Keratinocyte (primary cell): ENCODE measurements at regions not wholly inside any gene's neighbourhood (a gene's known extent, or its start where the extent isn't known, plus 50 kb on each side); places are given as distances from the start of the nearest gene placed in this dataset.

Experiments
- DNase-seq: peaks from one replicate; pipeline ENCODE4 v3.0.0-alpha.2; 2011; ENCODE audit warnings: low read depth, missing footprints, low spot score
- FAIRE-seq: peaks from 2 replicates; lab custom pipeline; 2011; peaks lifted over from hg19 to GRCh38; lab: Jason Lieb, UNC
- H2AFZ ChIP-seq: 2 replicates; pipeline ENCODE4 v1.6.0; 2012; ENCODE audit warnings: low read length, control low read depth, inconsistent platforms; ENCODE audit not compliant: control insufficient read depth
- H3K27ac ChIP-seq: 2 replicates; pipeline ENCODE4 v1.5.1; 2011; ENCODE audit warnings: low read length; ENCODE audit not compliant: control insufficient read depth, insufficient read depth
- H3K27me3 ChIP-seq: 3 replicates; pipeline ENCODE4 v1.6.0; 2011; ENCODE audit warnings: low read length; ENCODE audit not compliant: control insufficient read depth, insufficient read depth; ENCODE audit errors: extremely low read depth
- H3K36me3 ChIP-seq, 2 experiments: 2 replicates in 1 of 2; 3 replicates in 1 of 2; pipeline ENCODE4 v1.5.1; 2011; ENCODE audit warnings: low read length in 2 of 2, mild to moderate bottlenecking in 1 of 2; ENCODE audit not compliant: control insufficient read depth in 2 of 2, insufficient read depth in 2 of 2; ENCODE audit errors: extremely low read depth in 1 of 2
- H3K4me1 ChIP-seq: 3 replicates; pipeline ENCODE4 v1.5.1; 2011; ENCODE audit warnings: low read length; ENCODE audit not compliant: control insufficient read depth, insufficient read depth; ENCODE audit errors: extremely low read depth
- H3K4me2 ChIP-seq: 3 replicates; pipeline ENCODE4 v1.6.0; 2011; ENCODE audit warnings: low read depth, low read length; ENCODE audit not compliant: control insufficient read depth, insufficient read depth; ENCODE audit errors: extremely low read depth
- H3K4me3 ChIP-seq, 3 experiments: fragments of 200-600 bp in 1 of 3; sonication (generic) in 1 of 3; 2 replicates in 2 of 3; 3 replicates in 1 of 3; pipeline ENCODE4 v1.5.1; 2011 to 2016; ENCODE audit warnings: low read length in 3 of 3, mild to moderate bottlenecking in 3 of 3, control low read depth in 2 of 3, inconsistent platforms in 1 of 3, low read depth in 1 of 3, mixed read lengths in 1 of 3, mixed run types in 1 of 3, moderate library complexity in 1 of 3; ENCODE audit not compliant: control insufficient read depth in 2 of 3, insufficient read depth in 2 of 3; ENCODE audit errors: extremely low read depth in 1 of 3
- H3K79me2 ChIP-seq: 2 replicates; pipeline ENCODE4 v1.6.0; 2012; ENCODE audit warnings: low read length; ENCODE audit not compliant: control insufficient read depth, insufficient read depth
- H3K9ac ChIP-seq: 3 replicates; pipeline ENCODE4 v1.6.0; 2011; ENCODE audit warnings: low read length; ENCODE audit not compliant: control insufficient read depth, insufficient read depth; ENCODE audit errors: extremely low read depth
- H3K9me1 ChIP-seq: 3 replicates; pipeline ENCODE4 v1.6.0; 2011; ENCODE audit warnings: low read length; ENCODE audit not compliant: control insufficient read depth, insufficient read depth; ENCODE audit errors: extremely low read depth
- H3K9me3 ChIP-seq: 2 replicates; pipeline ENCODE4 v1.5.1; 2012; ENCODE audit warnings: low read depth, low read length; ENCODE audit not compliant: control insufficient read depth
- H4K20me1 ChIP-seq: 3 replicates; pipeline ENCODE4 v1.6.0; 2011; ENCODE audit warnings: low read length; ENCODE audit not compliant: control insufficient read depth, insufficient read depth; ENCODE audit errors: extremely low read depth
- EZH2 ChIP-seq: IDR thresholded peaks from one replicate; pipeline ENCODE4 v1.6.1; 2012; ENCODE audit warnings: inconsistent platforms, mild to moderate bottlenecking, low read length, moderate library complexity
- dilution Hi-C: fragments of 300-500 bp; cut with MboI; formaldehyde crosslinking; loops from one replicate; pipeline ENCODE4 v1.7.0; 2020; ENCODE audit warnings: low sequenced_read_pairs; ENCODE audit not compliant: extremely low pct_ligation_motif_present
- TF ChIP-seq, protein P1 (sequence below), 3 experiments: IDR thresholded peaks in 1 of 3; conservative IDR thresholded peaks in 1 of 3; optimal IDR thresholded peaks in 1 of 3; 2 replicates in 2 of 3; 3 replicates in 1 of 3; pipeline versions ENCODE3 to v1.5.1; 2011; ENCODE audit warnings: low read length in 3 of 3, mild to moderate bottlenecking in 3 of 3, moderate library complexity in 2 of 3, control low read depth in 1 of 3, inconsistent platforms in 1 of 3; ENCODE audit not compliant: insufficient read depth in 2 of 3; ENCODE audit errors: extremely low read depth in 1 of 3

DNA sequence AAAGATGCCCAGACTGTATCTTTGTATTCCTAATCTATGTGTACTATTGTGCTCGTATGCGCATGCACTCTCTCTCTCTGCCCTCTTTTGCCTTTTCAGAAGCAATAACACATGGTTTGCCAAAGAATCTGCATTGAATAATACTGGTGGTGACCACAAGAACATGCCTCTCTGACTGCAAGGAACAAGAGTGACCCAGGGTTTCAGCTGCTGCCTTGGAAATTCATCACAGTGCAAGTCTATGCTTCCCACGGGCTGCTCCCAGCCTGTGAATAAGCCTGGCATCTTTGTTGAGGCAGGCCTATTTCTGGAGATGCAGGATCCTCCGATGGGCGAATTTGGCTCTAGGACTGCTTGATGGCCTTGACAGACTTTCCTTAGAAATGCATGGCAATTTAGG lies 689.4 kb upstream of the FANCL start:
- DNase-seq = no peak
- no peak overlapping the region for H3K9ac ChIP-seq
- no peak overlapping the region for H3K4me3 ChIP-seq
- no peak overlapping the region for H3K27ac ChIP-seq
- TF ChIP-seq, protein P1, sequence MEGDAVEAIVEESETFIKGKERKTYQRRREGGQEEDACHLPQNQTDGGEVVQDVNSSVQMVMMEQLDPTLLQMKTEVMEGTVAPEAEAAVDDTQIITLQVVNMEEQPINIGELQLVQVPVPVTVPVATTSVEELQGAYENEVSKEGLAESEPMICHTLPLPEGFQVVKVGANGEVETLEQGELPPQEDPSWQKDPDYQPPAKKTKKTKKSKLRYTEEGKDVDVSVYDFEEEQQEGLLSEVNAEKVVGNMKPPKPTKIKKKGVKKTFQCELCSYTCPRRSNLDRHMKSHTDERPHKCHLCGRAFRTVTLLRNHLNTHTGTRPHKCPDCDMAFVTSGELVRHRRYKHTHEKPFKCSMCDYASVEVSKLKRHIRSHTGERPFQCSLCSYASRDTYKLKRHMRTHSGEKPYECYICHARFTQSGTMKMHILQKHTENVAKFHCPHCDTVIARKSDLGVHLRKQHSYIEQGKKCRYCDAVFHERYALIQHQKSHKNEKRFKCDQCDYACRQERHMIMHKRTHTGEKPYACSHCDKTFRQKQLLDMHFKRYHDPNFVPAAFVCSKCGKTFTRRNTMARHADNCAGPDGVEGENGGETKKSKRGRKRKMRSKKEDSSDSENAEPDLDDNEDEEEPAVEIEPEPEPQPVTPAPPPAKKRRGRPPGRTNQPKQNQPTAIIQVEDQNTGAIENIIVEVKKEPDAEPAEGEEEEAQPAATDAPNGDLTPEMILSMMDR (optimal IDR thresholded peaks at IDR 0.05 in 1 of 3, IDR thresholded peaks at IDR 0.05 in 1 of 3, conservative IDR thresholded peaks at IDR 0.05 in 1 of 3; ENCODE audit: extremely low read depth in 1 of 3, insufficient read depth in 2 of 3, low read length in 3 of 3) = no peak
- TF ChIP-seq EZH2 = no peak
- no peaks in the 10 kb centered on the region for H3K4me1 ChIP-seq
- H3K27me3 ChIP-seq = no peaks in the 10 kb centered on the region
- H4K20me1 ChIP-seq = no peaks in the 10 kb centered on the region
- no peaks in the 10 kb centered on the region for H3K9me3 ChIP-seq
- H2AFZ ChIP-seq = no peak overlapping the region
- dilution Hi-C loops = no loop called here
- no peaks in the 10 kb centered on the region for H3K9me1 ChIP-seq
- H3K4me2 ChIP-seq = no peak overlapping the region
- H3K79me2 ChIP-seq = no peaks in the 10 kb centered on the region
- FAIRE-seq = no peak
- H3K36me3 ChIP-seq = no peaks in the 10 kb centered on the region

DNA sequence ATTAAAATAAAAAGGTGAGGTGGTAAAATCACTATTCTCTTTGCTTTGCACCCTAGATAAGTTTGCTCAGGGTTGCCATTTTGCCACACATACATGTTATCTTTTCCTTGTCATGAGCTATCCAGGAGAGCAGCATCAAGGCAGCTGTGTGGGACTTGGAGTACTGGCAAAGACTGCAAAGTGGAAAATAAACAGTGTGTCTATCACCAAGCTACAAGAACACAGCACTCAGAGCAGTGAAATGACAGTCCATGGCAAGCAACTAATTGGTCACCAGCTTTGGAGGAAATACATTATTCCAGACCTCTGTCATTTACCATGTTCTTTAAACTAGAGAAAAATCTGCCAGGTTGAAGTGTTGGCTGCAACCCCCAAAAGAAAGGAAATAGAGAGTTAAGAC lies 687.8 kb upstream of the FANCL start:
- no peak overlapping the region for H3K27ac ChIP-seq
- DNase-seq (no peak), FAIRE-seq (no peak)
- dilution Hi-C loops = no loop called here
- no peak overlapping the region for H3K4me3 ChIP-seq
- H3K9me3 ChIP-seq = no peaks in the 10 kb centered on the region
- H2AFZ ChIP-seq = no peak overlapping the region
- no peaks in the 10 kb centered on the region for H3K27me3 ChIP-seq
- H4K20me1 ChIP-seq = no peaks in the 10 kb centered on the region
- H3K9ac ChIP-seq = no peak overlapping the region
- no peaks in the 10 kb centered on the region for H3K79me2 ChIP-seq
- no peaks in the 10 kb centered on the region for H3K36me3 ChIP-seq
- no peaks in the 10 kb centered on the region for H3K4me1 ChIP-seq
- H3K4me2 ChIP-seq = no peak overlapping the region
- H3K9me1 ChIP-seq = no peaks in the 10 kb centered on the region
- TF ChIP-seq, protein P1 (optimal IDR thresholded peaks at IDR 0.05 in 1 of 3, IDR thresholded peaks at IDR 0.05 in 1 of 3, conservative IDR thresholded peaks at IDR 0.05 in 1 of 3; ENCODE audit: extremely low read depth in 1 of 3, insufficient read depth in 2 of 3, low read length in 3 of 3) = no peak
- no peak for TF ChIP-seq EZH2
